GM12878 (cell line): ENCODE measurements at regions not wholly inside any gene's neighbourhood (a gene's known extent, or its start where the extent isn't known, plus 50 kb on each side); places are given as distances from the start of the nearest gene placed in this dataset.

ENCODE experiments used
- ATAC-seq: fragments of 200-7000 bp; cut with Tn5 transposase; 3 replicates; pipeline ENCODE4 v1.9.1; 2020; ENCODE audit warnings: mild to moderate bottlenecking, moderate library complexity
- BruUV-seq: library from RNA; stranded (reverse); fragments of 400-500 nt; replicated peaks from 2 replicates; lab custom pipeline; 2021; lab: Mats Ljungman, UMichigan
- CTCF ChIA-PET: fragments of 300-600 bp; sonication (Branson Sonifier 250); formaldehyde crosslinking; extraction: SDS; loops from one replicate; lab custom pipeline; 2021; ENCODE audit warnings: inconsistent platforms; lab: Yijun Ruan, JAX
- POLR2A ChIA-PET: fragments of 350-600 bp; formaldehyde crosslinking; extraction: SDS; loops from one replicate; lab custom pipeline; 2021; ENCODE audit warnings: inconsistent platforms; lab: Charles Lee
- RAD21 ChIA-PET: fragments of 300-600 bp; sonication (Branson Sonifier 250); formaldehyde crosslinking; loops from one replicate; lab custom pipeline; 2023; ENCODE audit warnings: antibody characterized with exemption; ENCODE audit not compliant: unreplicated experiment; lab: Charles Lee
- SMC1A ChIA-PET: fragments of 300-600 bp; sonication (Branson Sonifier 250); formaldehyde crosslinking; loops from one replicate; lab custom pipeline; 2023; ENCODE audit not compliant: unreplicated experiment, uncharacterized antibody; lab: Charles Lee
- DNase-seq: peaks from one replicate; pipeline ENCODE4 v3.0.0-alpha.2; 2011; ENCODE audit warnings: low read depth, low spot score
- FAIRE-seq: peaks from 3 replicates; lab custom pipeline; 2011; peaks lifted over from hg19 to GRCh38; lab: Jason Lieb, UNC
- H2AFZ ChIP-seq: 2 replicates; pipeline ENCODE4 v1.6.0; 2011; ENCODE audit warnings: low read depth, low read length, control low read depth; ENCODE audit not compliant: control insufficient read depth
- H3K27ac ChIP-seq: 2 replicates; pipeline ENCODE4 v1.5.1; 2011; ENCODE audit warnings: control low read depth; ENCODE audit not compliant: control insufficient read depth, insufficient read depth
- H3K27me3 ChIP-seq, 2 experiments: replicated peaks in 1 of 2; 2 replicates each; pipeline versions ENCODE4 v1.6.0 to v1.6.1; 2011; ENCODE audit warnings: low read length in 1 of 2; ENCODE audit not compliant: control insufficient read depth in 2 of 2, insufficient read depth in 2 of 2
- H3K36me3 ChIP-seq, 2 experiments: 2 replicates each; pipeline ENCODE4 v1.5.1; 2011; ENCODE audit warnings: low read length in 1 of 2; ENCODE audit not compliant: control insufficient read depth in 2 of 2, insufficient read depth in 2 of 2
- H3K4me1 ChIP-seq: 2 replicates; pipeline ENCODE4 v1.6.1; 2011; ENCODE audit warnings: mild to moderate bottlenecking, low read length, moderate library complexity, mixed read lengths; ENCODE audit not compliant: control insufficient read depth, insufficient read depth
- H3K4me2 ChIP-seq: 2 replicates; pipeline ENCODE4 v1.6.0; 2011; ENCODE audit warnings: control low read depth; ENCODE audit not compliant: control insufficient read depth, insufficient read depth
- H3K4me3 ChIP-seq: fragments of 200-600 bp; sonication (generic); 2 replicates; pipeline ENCODE4 v1.5.1; 2016
- H3K79me2 ChIP-seq: 2 replicates; pipeline ENCODE4 v1.6.0; 2011; ENCODE audit warnings: low read length; ENCODE audit not compliant: control insufficient read depth, insufficient read depth
- H3K9ac ChIP-seq: 2 replicates; pipeline ENCODE4 v1.8.0; 2011; ENCODE audit warnings: low read length, control low read depth, mixed read lengths; ENCODE audit not compliant: control insufficient read depth, insufficient read depth
- H3K9me3 ChIP-seq: replicated peaks from 3 replicates; pipeline ENCODE4 v1.5.1; 2011; ENCODE audit warnings: mild to moderate bottlenecking, low read length; ENCODE audit not compliant: control insufficient read depth, insufficient read depth
- H4K20me1 ChIP-seq: 2 replicates; pipeline ENCODE4 v1.6.0; 2011; ENCODE audit not compliant: control insufficient read depth, insufficient read depth
- CREM ChIP-seq: IDR thresholded peaks from 2 replicates; pipeline ENCODE4 v1.6.1; 2014; ENCODE audit warnings: antibody characterized with exemption, low read depth
- HCFC1 ChIP-seq: fragments of 150-350 bp; IDR thresholded peaks from 2 replicates; pipeline ENCODE4 v1.6.1; 2014; ENCODE audit warnings: low read length
- NRF1 ChIP-seq: conservative IDR thresholded peaks from 2 replicates; pipeline ENCODE4 v1.6.1; 2011; ENCODE audit warnings: mild to moderate bottlenecking, low read depth, low read length, improper control_type of control experiment
- RFX5 ChIP-seq: IDR thresholded peaks from 2 replicates; pipeline ENCODE4 v1.6.1; 2011; ENCODE audit warnings: low read depth, low read length, improper control_type of control experiment
- ZBTB40 ChIP-seq: fragments of 450-650 bp; IDR thresholded peaks from 2 replicates; pipeline ENCODE4 v1.6.1; 2016; ENCODE audit warnings: mild to moderate bottlenecking, moderate library complexity, borderline replicate concordance
- WGBS: methylation state at CpG from one replicate; pipeline ENCODE4 v1.1.6; 2016; ENCODE audit warnings: low lambda C conversion rate; ENCODE audit not compliant: insufficient replicate concordance, insufficient coverage; ENCODE audit errors: missing lambda C conversion rate; 5-methylcytosine and 5-hydroxymethylcytosine counted together
- in situ Hi-C: fragments of 300-500 bp; cut with MboI; formaldehyde crosslinking; loops from 9 replicates; pipeline ENCODE4 v1.14.3; 2018; ENCODE audit warnings: mixed read lengths
- intact Hi-C: fragments of 100-400 bp; cut with micrococcal nuclease; formaldehyde crosslinking; loops from one replicate; pipeline ENCODE4 v1.14.2; 2022; ENCODE audit not compliant: unreplicated experiment

- H3K4me2 ChIP-seq: no peak overlapping the region
- ChIA-PET RAD21 (interaction anchor here (1.0 kb wide), 1 partner anchor 145 kb away, joined by 3 read pairs; no protein-coding TSS in a partner anchor), POLR2A (interaction anchor here (0.6 to 1.1 kb wide), 2 partner anchors 10 to 664 kb away, joined by 3 to 5 read pairs; no protein-coding TSS in a partner anchor), CTCF (no interaction called here), SMC1A (interaction anchor here (1.1 to 3.0 kb wide), 3 partner anchors 11 to 124 kb away, joined by 3 to 12 read pairs (median 3); no protein-coding TSS in a partner anchor)
- in situ Hi-C loops (no loop called here), intact Hi-C loops (no loop called here)
- 3% methylated on average over 10 of the region's 10 CpGs for WGBS
- H3K36me3 ChIP-seq: no peaks in the 10 kb centered on the region
- no peak overlapping the region for H3K9ac ChIP-seq
- TF ChIP-seq NRF1: no peak
- no peak for TF ChIP-seq ZBTB40
- TF ChIP-seq RFX5: no peak
- TF ChIP-seq CREM: no peak
- no peak for TF ChIP-seq HCFC1
- peaks cover 0 to 3% of the 10 kb centered on the region in 2 experiments; a peak in 3 of 4 replicates for H3K27me3 ChIP-seq
- ATAC-seq (no peak), DNase-seq (no peak), FAIRE-seq (no peak)
- no peak overlapping the region for H3K4me3 ChIP-seq
- no peaks in the 10 kb centered on the region for H3K79me2 ChIP-seq
- no peak overlapping the region for H3K27ac ChIP-seq
- no peaks in the 10 kb centered on the region for H4K20me1 ChIP-seq
- H3K9me3 ChIP-seq: no peaks in the 10 kb centered on the region
- BruUV-seq: no TSS peak
- H3K4me1 ChIP-seq: no peaks in the 10 kb centered on the region
- H2AFZ ChIP-seq: no peak overlapping the region
Observed at GRCh38 chr9:38233343-38233742, 159.2 kb upstream of the ALDH1B1 start.
